ENCODE measurements at regions not wholly inside any gene's neighbourhood (a gene's known extent, or its start where the extent isn't known, plus 50 kb on each side); places are given as distances from the start of the nearest gene placed in this dataset.

DNA sequence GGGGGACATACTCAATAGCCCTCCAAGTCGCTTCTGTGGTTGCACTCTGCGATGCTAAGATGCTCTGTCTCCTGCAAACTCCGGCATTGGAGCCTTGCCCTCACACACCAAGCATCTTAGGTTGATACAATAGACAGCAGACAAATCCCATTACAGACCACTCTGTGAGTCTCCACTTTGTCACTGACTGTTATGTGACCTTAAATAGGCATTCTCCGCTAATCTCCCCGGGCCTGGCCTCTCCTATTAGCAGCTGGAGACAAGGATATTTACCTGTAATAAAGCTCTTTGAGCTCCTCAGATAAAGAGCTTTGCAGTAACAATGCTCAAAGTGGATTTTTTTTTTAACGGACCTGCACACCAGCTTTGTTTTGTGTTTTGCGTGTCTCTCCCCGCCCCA, 479.7 kb upstream of the TBX3 start:
- TF ChIP-seq, protein P1, sequence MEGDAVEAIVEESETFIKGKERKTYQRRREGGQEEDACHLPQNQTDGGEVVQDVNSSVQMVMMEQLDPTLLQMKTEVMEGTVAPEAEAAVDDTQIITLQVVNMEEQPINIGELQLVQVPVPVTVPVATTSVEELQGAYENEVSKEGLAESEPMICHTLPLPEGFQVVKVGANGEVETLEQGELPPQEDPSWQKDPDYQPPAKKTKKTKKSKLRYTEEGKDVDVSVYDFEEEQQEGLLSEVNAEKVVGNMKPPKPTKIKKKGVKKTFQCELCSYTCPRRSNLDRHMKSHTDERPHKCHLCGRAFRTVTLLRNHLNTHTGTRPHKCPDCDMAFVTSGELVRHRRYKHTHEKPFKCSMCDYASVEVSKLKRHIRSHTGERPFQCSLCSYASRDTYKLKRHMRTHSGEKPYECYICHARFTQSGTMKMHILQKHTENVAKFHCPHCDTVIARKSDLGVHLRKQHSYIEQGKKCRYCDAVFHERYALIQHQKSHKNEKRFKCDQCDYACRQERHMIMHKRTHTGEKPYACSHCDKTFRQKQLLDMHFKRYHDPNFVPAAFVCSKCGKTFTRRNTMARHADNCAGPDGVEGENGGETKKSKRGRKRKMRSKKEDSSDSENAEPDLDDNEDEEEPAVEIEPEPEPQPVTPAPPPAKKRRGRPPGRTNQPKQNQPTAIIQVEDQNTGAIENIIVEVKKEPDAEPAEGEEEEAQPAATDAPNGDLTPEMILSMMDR (IDR thresholded peaks at IDR 0.05), result no peak
- no peak for TF ChIP-seq POLR2A (IDR thresholded peaks at IDR 0.05)

Measured in lower leg skin (tissue), 3 donors.